H9 (cell line): ENCODE measurements at regions not wholly inside any gene's neighbourhood (a gene's known extent, or its start where the extent isn't known, plus 50 kb on each side); places are given as distances from the start of the nearest gene placed in this dataset.

Experiments
- DNase-seq: peaks from one replicate; pipeline ENCODE4 v3.0.0-alpha.2; 2017
- H2AFZ ChIP-seq: one replicate; pipeline ENCODE4 v1.6.1; 2013; ENCODE audit warnings: mild to moderate bottlenecking, low read length, control low read depth, moderate library complexity
- H2AK5ac ChIP-seq: 2 replicates; pipeline ENCODE4 v1.6.1; 2013; ENCODE audit warnings: low read length, control low read depth, mixed read lengths; ENCODE audit not compliant: insufficient read length
- H2BK120ac ChIP-seq: one replicate; pipeline ENCODE4 v1.6.1; 2013; ENCODE audit warnings: low read depth, mild to moderate bottlenecking, low read length, control low read depth, inconsistent platforms; ENCODE audit not compliant: poor library complexity, severe bottlenecking
- H2BK12ac ChIP-seq: 2 replicates; pipeline ENCODE4 v1.6.1; 2013; ENCODE audit warnings: low read length, control low read depth, mixed read lengths, low read depth; ENCODE audit not compliant: insufficient read length
- H2BK15ac ChIP-seq: 2 replicates; pipeline ENCODE4 v1.6.1; 2013; ENCODE audit warnings: low read depth, low read length, control low read depth
- H2BK20ac ChIP-seq: one replicate; pipeline ENCODE4 v1.6.1; 2013; ENCODE audit warnings: low read depth, mild to moderate bottlenecking, low read length, control low read depth, inconsistent platforms; ENCODE audit not compliant: poor library complexity, severe bottlenecking
- H2BK5ac ChIP-seq: 2 replicates; pipeline ENCODE4 v1.6.1; 2013; ENCODE audit warnings: low read length, control low read depth, mixed read lengths; ENCODE audit not compliant: insufficient read length
- H3K14ac ChIP-seq: 2 replicates; pipeline ENCODE4 v1.6.1; 2013; ENCODE audit warnings: low read length, control low read depth; ENCODE audit not compliant: insufficient read depth
- H3K18ac ChIP-seq: 2 replicates; pipeline ENCODE4 v1.6.1; 2013; ENCODE audit warnings: low read depth, mild to moderate bottlenecking, mixed read lengths, low read length, control low read depth; ENCODE audit not compliant: insufficient read length
- H3K23ac ChIP-seq: 2 replicates; pipeline ENCODE4 v1.6.1; 2013; ENCODE audit warnings: low read length, control low read depth, mixed read lengths, low read depth; ENCODE audit not compliant: insufficient read length
- H3K23me2 ChIP-seq: 2 replicates; pipeline ENCODE4 v1.6.1; 2013; ENCODE audit warnings: low read depth, mild to moderate bottlenecking, mixed read lengths, low read length, control low read depth; ENCODE audit not compliant: insufficient read length, poor library complexity, severe bottlenecking
- H3K27ac ChIP-seq: 2 replicates; pipeline ENCODE4 v1.5.1; 2013; ENCODE audit warnings: low read length, control low read depth, mixed read lengths, low read depth; ENCODE audit not compliant: insufficient read length
- H3K27me3 ChIP-seq: 2 replicates; pipeline ENCODE4 v1.6.1; 2013; ENCODE audit warnings: low read length, control low read depth, inconsistent platforms; ENCODE audit not compliant: insufficient read depth
- H3K4ac ChIP-seq: 2 replicates; pipeline ENCODE4 v1.6.1; 2013; ENCODE audit warnings: low read depth, mild to moderate bottlenecking, control low read depth, inconsistent platforms, low read length, moderate library complexity
- H3K4me1 ChIP-seq: 2 replicates; pipeline ENCODE4 v1.6.1; 2013; ENCODE audit warnings: low read length, control low read depth, inconsistent platforms; ENCODE audit not compliant: insufficient read depth
- H3K4me2 ChIP-seq: 2 replicates; pipeline ENCODE4 v1.6.1; 2013; ENCODE audit warnings: low read length, control low read depth, mixed read lengths; ENCODE audit not compliant: insufficient read length, insufficient read depth
- H3K56ac ChIP-seq: 2 replicates; pipeline ENCODE4 v1.6.1; 2013; ENCODE audit warnings: low read depth, mild to moderate bottlenecking, mixed read lengths, low read length, control low read depth; ENCODE audit not compliant: insufficient read length
- H3K79me1 ChIP-seq: 2 replicates; pipeline ENCODE4 v1.6.1; 2013; ENCODE audit warnings: low read depth, mild to moderate bottlenecking, moderate library complexity, low read length, control low read depth, inconsistent platforms; ENCODE audit not compliant: insufficient read depth, poor library complexity, severe bottlenecking
- H3K79me2 ChIP-seq: 2 replicates; pipeline ENCODE4 v1.6.1; 2013; ENCODE audit warnings: low read length, control low read depth, inconsistent platforms; ENCODE audit not compliant: insufficient read depth
- H3K9ac ChIP-seq: 2 replicates; pipeline ENCODE4 v1.6.1; 2013; ENCODE audit warnings: low read length, control low read depth, mixed read lengths; ENCODE audit not compliant: insufficient read length; ENCODE audit errors: extremely low read depth
- H3K9me3 ChIP-seq: one replicate; pipeline ENCODE4 v1.6.1; 2013; ENCODE audit warnings: low read depth, low read length, inconsistent platforms; ENCODE audit not compliant: control insufficient read depth
- H3T11ph ChIP-seq: one replicate; pipeline ENCODE4 v1.6.1; 2013; ENCODE audit warnings: mild to moderate bottlenecking, low read length, control low read depth, inconsistent platforms
- H4K20me1 ChIP-seq: one replicate; pipeline ENCODE4 v1.6.1; 2013; ENCODE audit not compliant: control insufficient read depth, insufficient read length, insufficient read depth
- H4K5ac ChIP-seq: 2 replicates; pipeline ENCODE4 v1.6.1; 2013; ENCODE audit warnings: low read depth, mild to moderate bottlenecking, mixed read lengths, low read length, control low read depth; ENCODE audit not compliant: insufficient read length
- H4K8ac ChIP-seq: replicated peaks from 2 replicates; pipeline ENCODE4 v1.6.1; 2013; ENCODE audit warnings: low read length, control low read depth, mixed read lengths, low read depth; ENCODE audit not compliant: insufficient read length
- H4K91ac ChIP-seq: 2 replicates; pipeline ENCODE4 v1.6.1; 2013; ENCODE audit warnings: low read depth, mild to moderate bottlenecking, moderate library complexity, mixed read lengths, low read length, control low read depth; ENCODE audit not compliant: insufficient read length
- H3K27ac Mint-ChIP-seq, 3 experiments: 2 replicates in 2 of 3; 3 replicates in 1 of 3; pipeline ENCODE4 v1.8.0; 2020 to 2021; ENCODE audit warnings: mixed read lengths in 3 of 3, mild to moderate bottlenecking in 1 of 3, moderate library complexity in 1 of 3
- H3K27me3 Mint-ChIP-seq: 2 replicates; pipeline ENCODE4 v1.8.0; 2021; ENCODE audit warnings: low read depth, mild to moderate bottlenecking, moderate library complexity, mixed read lengths
- H3K36me3 Mint-ChIP-seq, 3 experiments: 2 replicates in 2 of 3; 3 replicates in 1 of 3; pipeline ENCODE4 v1.8.0; 2020 to 2021; ENCODE audit warnings: low read depth in 3 of 3, mixed read lengths in 3 of 3; ENCODE audit not compliant: insufficient read depth in 1 of 3
- H3K4me1 Mint-ChIP-seq, 2 experiments: 2 replicates each; pipeline ENCODE4 v1.8.0; 2020; ENCODE audit warnings: mixed read lengths in 2 of 2
- H3K4me3 Mint-ChIP-seq, 2 experiments: 2 replicates in 1 of 2; 3 replicates in 1 of 2; pipeline ENCODE4 v1.8.0; 2020 to 2021; ENCODE audit warnings: mild to moderate bottlenecking in 2 of 2, mixed read lengths in 2 of 2, moderate library complexity in 1 of 2
- H3K9me3 Mint-ChIP-seq, 2 experiments: 2 replicates in 1 of 2; 3 replicates in 1 of 2; pipeline ENCODE4 v1.8.0; 2020; ENCODE audit warnings: mild to moderate bottlenecking in 2 of 2, mixed read lengths in 2 of 2, moderate library complexity in 1 of 2
- WGBS: extraction: QIAGEN DNeasy Blood & Tissue Kit; methylation state at CpG from one replicate; pipeline ENCODE4 v1.1.7; 2013; ENCODE audit warnings: missing lambda C conversion rate, low lambda C conversion rate, mixed read lengths; ENCODE audit not compliant: insufficient read length; ENCODE audit errors: extremely low coverage; 5-methylcytosine and 5-hydroxymethylcytosine counted together
- TF ChIP-seq, protein P1 (sequence below): fragments of 200-600 bp; sonication (generic); conservative IDR thresholded peaks from 3 replicates; pipeline ENCODE4 v1.8.0; 2021; ENCODE audit warnings: antibody characterized with exemption, mild to moderate bottlenecking

DNA sequence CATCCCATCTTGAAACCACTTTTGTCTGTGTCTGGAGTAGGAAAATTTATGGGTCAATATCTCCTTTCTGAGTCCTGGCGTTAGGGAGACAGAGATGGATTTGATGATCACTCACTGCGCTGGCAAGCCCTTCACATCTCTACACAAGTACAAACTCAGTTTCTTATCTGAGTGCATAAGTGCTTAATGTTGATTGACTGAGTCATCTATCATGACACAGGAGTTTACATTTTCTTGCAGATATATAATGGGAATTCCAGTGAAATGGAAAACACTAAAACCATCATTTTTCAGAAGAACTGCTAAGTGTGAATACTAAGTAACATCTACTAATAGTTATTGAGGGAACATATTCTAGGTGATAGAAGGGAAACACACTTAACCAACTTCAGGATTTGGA lies 763.9 kb upstream of the COBL start:
- Mint-ChIP-seq H3K27ac (no peak overlapping the region), H3K4me1 (peaks cover 11 to 16% of the 10 kb centered on the region in 2 experiments), H3K27me3 (no peaks in the 10 kb centered on the region; the same call in 1 of the 2 replicates), H3K4me3 (no peak overlapping the region), H3K36me3 (peaks cover 0 to 2% (median 0%) of the 10 kb centered on the region in 3 experiments; a peak in 3 of 7 replicates), H3K9me3 (peaks cover 0 to 5% of the 10 kb centered on the region in 2 experiments; a peak in 2 of 5 replicates)
- Histone ChIP-seq H3K79me1 (no peaks in the 10 kb centered on the region), H3K4me2 (no peak overlapping the region), H4K5ac (no peak overlapping the region), H3K23ac (no peak overlapping the region), H3K79me2 (no peaks in the 10 kb centered on the region), H3K27ac (no peak overlapping the region), H3T11ph (no peak overlapping the region), H2BK15ac (no peak overlapping the region), H3K23me2 (no peaks in the 10 kb centered on the region), H3K4me1 (peaks cover 4% of the 10 kb centered on the region), H2BK20ac (no peak overlapping the region), H3K14ac (no peak overlapping the region), H4K20me1 (no peaks in the 10 kb centered on the region), H3K56ac (no peak overlapping the region), H2AFZ (no peak overlapping the region), H3K27me3 (no peaks in the 10 kb centered on the region), H3K9me3 (no peaks in the 10 kb centered on the region), H2BK5ac (no peak overlapping the region), H2AK5ac (no peak overlapping the region), H3K9ac (no peak overlapping the region), H4K91ac (no peak overlapping the region), H2BK12ac (no peak overlapping the region), H2BK120ac (no peak overlapping the region), H3K18ac (no peak overlapping the region), H3K4ac (no peak overlapping the region), H4K8ac (no peak overlapping the region)
- no peak for DNase-seq
- TF ChIP-seq, protein P1, sequence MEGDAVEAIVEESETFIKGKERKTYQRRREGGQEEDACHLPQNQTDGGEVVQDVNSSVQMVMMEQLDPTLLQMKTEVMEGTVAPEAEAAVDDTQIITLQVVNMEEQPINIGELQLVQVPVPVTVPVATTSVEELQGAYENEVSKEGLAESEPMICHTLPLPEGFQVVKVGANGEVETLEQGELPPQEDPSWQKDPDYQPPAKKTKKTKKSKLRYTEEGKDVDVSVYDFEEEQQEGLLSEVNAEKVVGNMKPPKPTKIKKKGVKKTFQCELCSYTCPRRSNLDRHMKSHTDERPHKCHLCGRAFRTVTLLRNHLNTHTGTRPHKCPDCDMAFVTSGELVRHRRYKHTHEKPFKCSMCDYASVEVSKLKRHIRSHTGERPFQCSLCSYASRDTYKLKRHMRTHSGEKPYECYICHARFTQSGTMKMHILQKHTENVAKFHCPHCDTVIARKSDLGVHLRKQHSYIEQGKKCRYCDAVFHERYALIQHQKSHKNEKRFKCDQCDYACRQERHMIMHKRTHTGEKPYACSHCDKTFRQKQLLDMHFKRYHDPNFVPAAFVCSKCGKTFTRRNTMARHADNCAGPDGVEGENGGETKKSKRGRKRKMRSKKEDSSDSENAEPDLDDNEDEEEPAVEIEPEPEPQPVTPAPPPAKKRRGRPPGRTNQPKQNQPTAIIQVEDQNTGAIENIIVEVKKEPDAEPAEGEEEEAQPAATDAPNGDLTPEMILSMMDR: no peak
- WGBS: no CpG with 5 or more reads among the region's 2 CpGs
